A673 (cell line): ENCODE measurements at regions not wholly inside any gene's neighbourhood (a gene's known extent, or its start where the extent isn't known, plus 50 kb on each side); places are given as distances from the start of the nearest gene placed in this dataset.

ENCODE experiments used
- BruUV-seq: library from RNA; stranded (reverse); fragments of 400-500 nt; replicated peaks from 2 replicates; lab custom pipeline; 2021; lab: Mats Ljungman, UMichigan
- CTCF ChIA-PET: fragments of 300-600 bp; sonication (Branson Sonifier 250); formaldehyde crosslinking; loops from one replicate; lab custom pipeline; 2022; ENCODE audit warnings: antibody characterized with exemption; lab: Charles Lee
- POLR2A ChIA-PET: fragments of 300-600 bp; sonication (Branson Sonifier 250); formaldehyde crosslinking; loops from one replicate; lab custom pipeline; 2022; ENCODE audit warnings: antibody characterized with exemption; ENCODE audit not compliant: low non-redundant PET; lab: Charles Lee
- DNase-seq: peaks from one replicate; pipeline ENCODE4 v3.0.0-alpha.2; 2015; ENCODE audit warnings: low spot score
- H3K27ac ChIP-seq: fragments of 200-600 bp; sonication (generic); 2 replicates; pipeline ENCODE4 v1.5.1; 2016; ENCODE audit warnings: mixed run types, low read depth, mild to moderate bottlenecking, mixed read lengths, antibody characterized with exemption, low read length; ENCODE audit not compliant: poor library complexity, severe bottlenecking
- H3K27me3 ChIP-seq: fragments of 200-600 bp; sonication (generic); replicated peaks from 2 replicates; pipeline ENCODE4 v1.6.1; 2017; ENCODE audit warnings: mixed run types, low read depth, mild to moderate bottlenecking, mixed read lengths, antibody characterized with exemption, low read length; ENCODE audit not compliant: insufficient read depth, poor library complexity
- H3K36me3 ChIP-seq: fragments of 200-600 bp; sonication (generic); 2 replicates; pipeline ENCODE4 v1.6.1; 2016; ENCODE audit warnings: mixed run types, mild to moderate bottlenecking, mixed read lengths, antibody characterized with exemption, low read length; ENCODE audit not compliant: insufficient read depth, poor library complexity, severe bottlenecking
- H3K4me1 ChIP-seq: fragments of 200-600 bp; sonication (generic); 2 replicates; pipeline ENCODE4 v1.6.1; 2017; ENCODE audit warnings: mixed run types, mild to moderate bottlenecking, mixed read lengths, antibody characterized with exemption, low read length; ENCODE audit not compliant: insufficient read depth, poor library complexity, severe bottlenecking
- H3K4me3 ChIP-seq: fragments of 200-600 bp; sonication (generic); 2 replicates; pipeline ENCODE4 v1.5.1; 2016; ENCODE audit warnings: low read depth, mixed run types, mild to moderate bottlenecking, mixed read lengths, low read length; ENCODE audit not compliant: poor library complexity, severe bottlenecking
- H3K9me3 ChIP-seq: fragments of 200-600 bp; sonication (generic); 2 replicates; pipeline ENCODE4 v1.6.1; 2016; ENCODE audit warnings: mixed run types, low read depth, mild to moderate bottlenecking, mixed read lengths, antibody characterized with exemption, low read length; ENCODE audit not compliant: poor library complexity, severe bottlenecking
- CTCF ChIP-seq: fragments of 300-800, 200-600 bp; sonication (generic); conservative IDR thresholded peaks from 2 replicates; pipeline ENCODE4 v1.5.1; 2017; ENCODE audit warnings: low read depth, mild to moderate bottlenecking, antibody characterized with exemption, low read length, moderate library complexity, mixed read lengths
- EZH2 ChIP-seq: fragments of 200-600 bp; sonication (generic); IDR thresholded peaks from 2 replicates; pipeline ENCODE4 v1.6.1; 2017; ENCODE audit warnings: borderline replicate concordance, low read depth, mild to moderate bottlenecking, mixed read lengths, antibody characterized with exemption, low read length; ENCODE audit not compliant: poor library complexity, severe bottlenecking
- intact Hi-C: fragments of 100-400 bp; cut with micrococcal nuclease; formaldehyde crosslinking; loops from one replicate; pipeline ENCODE4 v1.10.0; 2022; ENCODE audit not compliant: unreplicated experiment

GRCh38 chr4:184921456-184921855, 95.7 kb upstream of the ACSL1 start:
- CTCF ChIA-PET: no interaction called here
- no peak overlapping the region for H3K27ac ChIP-seq

GRCh38 chr4:184922301-184922700, 96.0 kb upstream of the HELT start:
- peaks cover 3% of the 10 kb centered on the region for H3K9me3 ChIP-seq
- no peak overlapping the region for H3K27ac ChIP-seq
- no peak for TF ChIP-seq EZH2
- no TSS peak for BruUV-seq
- CTCF ChIA-PET: no interaction called here
- no peak overlapping the region for H3K4me3 ChIP-seq
- H3K4me1 ChIP-seq: no peaks in the 10 kb centered on the region
- intact Hi-C loops: no loop called here
- POLR2A ChIA-PET: no interaction called here
- no peaks in the 10 kb centered on the region for H3K27me3 ChIP-seq
- no peak for DNase-seq
- H3K36me3 ChIP-seq: no peaks in the 10 kb centered on the region

More at GRCh38 chr4:184921456-184921855, 95.7 kb upstream of the ACSL1 start:
- Histone ChIP-seq H3K4me1 (no peaks in the 10 kb centered on the region), H3K36me3 (no peaks in the 10 kb centered on the region), H3K4me3 (no peak overlapping the region), H3K9me3 (no peaks in the 10 kb centered on the region), H3K27me3 (no peaks in the 10 kb centered on the region)
- no TSS peak for BruUV-seq
- POLR2A ChIA-PET: no interaction called here
- no peak for TF ChIP-seq CTCF
- DNase-seq: no peak
- intact Hi-C loops: no loop called here

- Histone ChIP-seq H3K4me1 (no peaks in the 10 kb centered on the region), H3K36me3 (no peaks in the 10 kb centered on the region), H3K27me3 (no peaks in the 10 kb centered on the region), H3K27ac (no peak overlapping the region), H3K4me3 (no peak overlapping the region), H3K9me3 (peaks cover 6% of the 10 kb centered on the region)
- no peak for DNase-seq
- POLR2A ChIA-PET: no interaction called here
- intact Hi-C loops: no loop called here
- no TSS peak for BruUV-seq
- TF ChIP-seq CTCF: no peak
- no peak for TF ChIP-seq EZH2
- CTCF ChIA-PET: no interaction called here
Observed at GRCh38 chr4:184924516-184924915, 93.8 kb upstream of the HELT start.

GRCh38 chr4:184929476-184929875, 88.8 kb upstream of the HELT start:
- peaks cover 6% of the 10 kb centered on the region for H3K9me3 ChIP-seq

More at GRCh38 chr4:184929476-184929875, 88.8 kb upstream of the HELT start:
- DNase-seq: no peak
- BruUV-seq: no TSS peak
- Histone ChIP-seq H3K36me3 (no peaks in the 10 kb centered on the region), H3K27ac (no peak overlapping the region), H3K4me1 (no peaks in the 10 kb centered on the region), H3K4me3 (no peak overlapping the region), H3K27me3 (no peaks in the 10 kb centered on the region)
- TF ChIP-seq CTCF (no peak), EZH2 (no peak)
- POLR2A ChIA-PET: no interaction called here
- CTCF ChIA-PET: no interaction called here
- intact Hi-C loops: no loop called here
